ENCODE measurements at regions not wholly inside any gene's neighbourhood (a gene's known extent, or its start where the extent isn't known, plus 50 kb on each side); places are given as distances from the start of the nearest gene placed in this dataset.
"Not testable (repeated sequence)": the region's sequence is repeated elsewhere in the genome, so short reads cannot be mapped to it uniquely, and the experiment has no call there.

DNA sequence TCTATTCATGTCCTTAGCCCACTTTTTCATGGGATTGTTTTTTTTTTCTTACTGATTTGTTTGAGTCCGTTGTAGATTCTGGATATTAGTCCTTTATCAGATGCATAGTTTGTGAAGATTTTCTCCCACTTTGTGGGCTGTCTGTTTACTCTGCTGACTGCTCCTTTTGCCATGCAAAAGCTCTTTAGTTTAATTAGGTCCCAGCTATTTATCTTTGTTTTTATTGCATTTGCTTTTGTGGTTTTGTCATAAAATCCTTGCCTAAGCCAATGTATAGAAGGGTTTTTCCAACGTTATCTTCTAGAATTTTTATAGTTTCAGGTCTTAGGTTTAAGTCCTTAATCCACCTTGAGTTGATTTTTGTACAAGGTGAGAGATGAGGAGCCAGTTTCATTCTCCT is 358.9 kb downstream of the ADAMTS20 start:
- TF ChIP-seq ZNF274 (IDR thresholded peaks at IDR 0.05; ENCODE audit: low read depth, low read length); CBX3 (IDR thresholded peaks at IDR 0.05; ENCODE audit: low read depth); EZH2 (IDR thresholded peaks at IDR 0.05); POLR2A (IDR thresholded peaks at IDR 0.05; ENCODE audit: borderline replicate concordance, extremely low read depth, insufficient read depth, insufficient read length); JUND (IDR thresholded peaks at IDR 0.05); POLR2AphosphoS5 (IDR thresholded peaks at IDR 0.05; ENCODE audit: low read depth, low read length); TCF7L2 (IDR thresholded peaks at IDR 0.05; ENCODE audit: borderline replicate concordance, extremely low read depth, insufficient read depth, insufficient read length); EGR1 (IDR thresholded peaks at IDR 0.05; ENCODE audit: low read depth): not testable (repeated sequence)
- TF ChIP-seq, protein P1, sequence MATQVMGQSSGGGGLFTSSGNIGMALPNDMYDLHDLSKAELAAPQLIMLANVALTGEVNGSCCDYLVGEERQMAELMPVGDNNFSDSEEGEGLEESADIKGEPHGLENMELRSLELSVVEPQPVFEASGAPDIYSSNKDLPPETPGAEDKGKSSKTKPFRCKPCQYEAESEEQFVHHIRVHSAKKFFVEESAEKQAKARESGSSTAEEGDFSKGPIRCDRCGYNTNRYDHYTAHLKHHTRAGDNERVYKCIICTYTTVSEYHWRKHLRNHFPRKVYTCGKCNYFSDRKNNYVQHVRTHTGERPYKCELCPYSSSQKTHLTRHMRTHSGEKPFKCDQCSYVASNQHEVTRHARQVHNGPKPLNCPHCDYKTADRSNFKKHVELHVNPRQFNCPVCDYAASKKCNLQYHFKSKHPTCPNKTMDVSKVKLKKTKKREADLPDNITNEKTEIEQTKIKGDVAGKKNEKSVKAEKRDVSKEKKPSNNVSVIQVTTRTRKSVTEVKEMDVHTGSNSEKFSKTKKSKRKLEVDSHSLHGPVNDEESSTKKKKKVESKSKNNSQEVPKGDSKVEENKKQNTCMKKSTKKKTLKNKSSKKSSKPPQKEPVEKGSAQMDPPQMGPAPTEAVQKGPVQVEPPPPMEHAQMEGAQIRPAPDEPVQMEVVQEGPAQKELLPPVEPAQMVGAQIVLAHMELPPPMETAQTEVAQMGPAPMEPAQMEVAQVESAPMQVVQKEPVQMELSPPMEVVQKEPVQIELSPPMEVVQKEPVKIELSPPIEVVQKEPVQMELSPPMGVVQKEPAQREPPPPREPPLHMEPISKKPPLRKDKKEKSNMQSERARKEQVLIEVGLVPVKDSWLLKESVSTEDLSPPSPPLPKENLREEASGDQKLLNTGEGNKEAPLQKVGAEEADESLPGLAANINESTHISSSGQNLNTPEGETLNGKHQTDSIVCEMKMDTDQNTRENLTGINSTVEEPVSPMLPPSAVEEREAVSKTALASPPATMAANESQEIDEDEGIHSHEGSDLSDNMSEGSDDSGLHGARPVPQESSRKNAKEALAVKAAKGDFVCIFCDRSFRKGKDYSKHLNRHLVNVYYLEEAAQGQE (IDR thresholded peaks at IDR 0.05; ENCODE audit: low read depth) = not testable (repeated sequence)
- TF ChIP-seq, protein P2, sequence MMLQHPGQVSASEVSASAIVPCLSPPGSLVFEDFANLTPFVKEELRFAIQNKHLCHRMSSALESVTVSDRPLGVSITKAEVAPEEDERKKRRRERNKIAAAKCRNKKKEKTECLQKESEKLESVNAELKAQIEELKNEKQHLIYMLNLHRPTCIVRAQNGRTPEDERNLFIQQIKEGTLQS (IDR thresholded peaks at IDR 0.05) = not testable (repeated sequence)
- TF ChIP-seq, protein P3, sequence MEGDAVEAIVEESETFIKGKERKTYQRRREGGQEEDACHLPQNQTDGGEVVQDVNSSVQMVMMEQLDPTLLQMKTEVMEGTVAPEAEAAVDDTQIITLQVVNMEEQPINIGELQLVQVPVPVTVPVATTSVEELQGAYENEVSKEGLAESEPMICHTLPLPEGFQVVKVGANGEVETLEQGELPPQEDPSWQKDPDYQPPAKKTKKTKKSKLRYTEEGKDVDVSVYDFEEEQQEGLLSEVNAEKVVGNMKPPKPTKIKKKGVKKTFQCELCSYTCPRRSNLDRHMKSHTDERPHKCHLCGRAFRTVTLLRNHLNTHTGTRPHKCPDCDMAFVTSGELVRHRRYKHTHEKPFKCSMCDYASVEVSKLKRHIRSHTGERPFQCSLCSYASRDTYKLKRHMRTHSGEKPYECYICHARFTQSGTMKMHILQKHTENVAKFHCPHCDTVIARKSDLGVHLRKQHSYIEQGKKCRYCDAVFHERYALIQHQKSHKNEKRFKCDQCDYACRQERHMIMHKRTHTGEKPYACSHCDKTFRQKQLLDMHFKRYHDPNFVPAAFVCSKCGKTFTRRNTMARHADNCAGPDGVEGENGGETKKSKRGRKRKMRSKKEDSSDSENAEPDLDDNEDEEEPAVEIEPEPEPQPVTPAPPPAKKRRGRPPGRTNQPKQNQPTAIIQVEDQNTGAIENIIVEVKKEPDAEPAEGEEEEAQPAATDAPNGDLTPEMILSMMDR (IDR thresholded peaks at IDR 0.05 in 2 of 3, conservative IDR thresholded peaks at IDR 0.05 in 1 of 3; ENCODE audit: borderline replicate concordance in 1 of 3, insufficient read depth in 1 of 3, low read depth in 2 of 3, low read length in 2 of 3) = not testable (repeated sequence)
- TF ChIP-seq, protein P4, sequence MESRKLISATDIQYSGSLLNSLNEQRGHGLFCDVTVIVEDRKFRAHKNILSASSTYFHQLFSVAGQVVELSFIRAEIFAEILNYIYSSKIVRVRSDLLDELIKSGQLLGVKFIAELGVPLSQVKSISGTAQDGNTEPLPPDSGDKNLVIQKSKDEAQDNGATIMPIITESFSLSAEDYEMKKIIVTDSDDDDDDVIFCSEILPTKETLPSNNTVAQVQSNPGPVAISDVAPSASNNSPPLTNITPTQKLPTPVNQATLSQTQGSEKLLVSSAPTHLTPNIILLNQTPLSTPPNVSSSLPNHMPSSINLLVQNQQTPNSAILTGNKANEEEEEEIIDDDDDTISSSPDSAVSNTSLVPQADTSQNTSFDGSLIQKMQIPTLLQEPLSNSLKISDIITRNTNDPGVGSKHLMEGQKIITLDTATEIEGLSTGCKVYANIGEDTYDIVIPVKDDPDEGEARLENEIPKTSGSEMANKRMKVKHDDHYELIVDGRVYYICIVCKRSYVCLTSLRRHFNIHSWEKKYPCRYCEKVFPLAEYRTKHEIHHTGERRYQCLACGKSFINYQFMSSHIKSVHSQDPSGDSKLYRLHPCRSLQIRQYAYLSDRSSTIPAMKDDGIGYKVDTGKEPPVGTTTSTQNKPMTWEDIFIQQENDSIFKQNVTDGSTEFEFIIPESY (IDR thresholded peaks at IDR 0.05; ENCODE audit: extremely low read depth, insufficient replicate concordance, low read length) = not testable (repeated sequence)
- TF ChIP-seq, protein P5, sequence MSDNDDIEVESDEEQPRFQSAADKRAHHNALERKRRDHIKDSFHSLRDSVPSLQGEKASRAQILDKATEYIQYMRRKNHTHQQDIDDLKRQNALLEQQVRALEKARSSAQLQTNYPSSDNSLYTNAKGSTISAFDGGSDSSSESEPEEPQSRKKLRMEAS (IDR thresholded peaks at IDR 0.05) = not testable (repeated sequence)
